Omental fat pad (tissue), 3 donors: ENCODE measurements at regions not wholly inside any gene's neighbourhood (a gene's known extent, or its start where the extent isn't known, plus 50 kb on each side); places are given as distances from the start of the nearest gene placed in this dataset.
"Not testable (repeated sequence)": the region's sequence is repeated elsewhere in the genome, so short reads cannot be mapped to it uniquely, and the experiment has no call there.

Experiments used
- ATAC-seq: fragments of 150-250 bp; one replicate; pipeline ENCODE4 v1.9.1; 2016; ENCODE audit warnings: mild to moderate bottlenecking, moderate library complexity; ENCODE audit not compliant: low FRiP score
- DNase-seq: peaks from one replicate; pipeline ENCODE4 v3.0.0-alpha.2; 2019; ENCODE audit warnings: low spot score
- TF ChIP-seq, protein P1 (sequence below), 3 donors: fragments of 450-650 bp; IDR thresholded peaks; one replicate each; pipeline ENCODE4 v1.5.1; 2016 to 2017; ENCODE audit warnings: antibody characterized with exemption in 3 of 3, mild to moderate bottlenecking in 3 of 3, moderate library complexity in 2 of 3

DNA sequence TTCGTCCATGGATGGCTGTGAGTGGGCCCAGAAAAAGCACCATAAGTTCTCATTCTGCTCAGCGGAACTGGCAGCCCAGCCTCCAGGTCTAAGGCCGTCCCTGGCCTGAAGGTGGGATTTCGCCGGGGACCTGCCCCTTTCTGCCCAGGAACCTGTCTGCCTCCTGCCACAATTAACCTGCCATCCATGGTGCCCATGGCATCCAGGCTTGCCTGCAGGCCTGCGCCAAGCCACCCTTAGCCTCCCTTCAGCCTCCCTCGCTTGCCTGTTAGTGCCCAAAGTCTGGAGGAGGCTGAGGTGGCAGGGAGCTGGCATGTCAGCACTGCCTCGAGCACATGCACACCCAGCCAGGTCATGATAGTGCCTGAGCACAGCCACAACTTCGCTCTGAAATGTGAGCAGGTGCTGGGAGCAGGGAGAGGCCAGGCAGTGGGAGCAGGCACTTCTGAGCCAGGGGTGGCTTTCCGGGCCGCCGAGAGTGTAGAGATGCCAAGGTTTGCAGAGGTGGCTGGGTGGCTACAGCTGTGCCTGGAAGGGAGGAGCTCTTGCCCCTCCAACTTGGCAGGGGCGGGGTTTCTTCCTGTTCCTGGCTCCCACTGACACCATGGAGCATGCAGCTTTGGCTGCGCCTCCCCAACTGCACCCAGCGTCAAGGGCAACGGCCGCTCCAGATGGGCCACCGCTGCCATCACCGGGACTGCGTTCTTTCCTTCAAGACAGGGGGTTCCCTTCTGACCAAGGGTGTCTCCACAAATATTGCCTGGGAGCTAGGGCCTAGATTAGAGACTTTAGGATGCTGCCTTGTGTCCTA lies 648.9 kb upstream of the VRK2 start:
- no peak for ATAC-seq
- no peak for DNase-seq
- TF ChIP-seq, protein P1, sequence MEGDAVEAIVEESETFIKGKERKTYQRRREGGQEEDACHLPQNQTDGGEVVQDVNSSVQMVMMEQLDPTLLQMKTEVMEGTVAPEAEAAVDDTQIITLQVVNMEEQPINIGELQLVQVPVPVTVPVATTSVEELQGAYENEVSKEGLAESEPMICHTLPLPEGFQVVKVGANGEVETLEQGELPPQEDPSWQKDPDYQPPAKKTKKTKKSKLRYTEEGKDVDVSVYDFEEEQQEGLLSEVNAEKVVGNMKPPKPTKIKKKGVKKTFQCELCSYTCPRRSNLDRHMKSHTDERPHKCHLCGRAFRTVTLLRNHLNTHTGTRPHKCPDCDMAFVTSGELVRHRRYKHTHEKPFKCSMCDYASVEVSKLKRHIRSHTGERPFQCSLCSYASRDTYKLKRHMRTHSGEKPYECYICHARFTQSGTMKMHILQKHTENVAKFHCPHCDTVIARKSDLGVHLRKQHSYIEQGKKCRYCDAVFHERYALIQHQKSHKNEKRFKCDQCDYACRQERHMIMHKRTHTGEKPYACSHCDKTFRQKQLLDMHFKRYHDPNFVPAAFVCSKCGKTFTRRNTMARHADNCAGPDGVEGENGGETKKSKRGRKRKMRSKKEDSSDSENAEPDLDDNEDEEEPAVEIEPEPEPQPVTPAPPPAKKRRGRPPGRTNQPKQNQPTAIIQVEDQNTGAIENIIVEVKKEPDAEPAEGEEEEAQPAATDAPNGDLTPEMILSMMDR (IDR thresholded peaks at IDR 0.05): no peak

DNA sequence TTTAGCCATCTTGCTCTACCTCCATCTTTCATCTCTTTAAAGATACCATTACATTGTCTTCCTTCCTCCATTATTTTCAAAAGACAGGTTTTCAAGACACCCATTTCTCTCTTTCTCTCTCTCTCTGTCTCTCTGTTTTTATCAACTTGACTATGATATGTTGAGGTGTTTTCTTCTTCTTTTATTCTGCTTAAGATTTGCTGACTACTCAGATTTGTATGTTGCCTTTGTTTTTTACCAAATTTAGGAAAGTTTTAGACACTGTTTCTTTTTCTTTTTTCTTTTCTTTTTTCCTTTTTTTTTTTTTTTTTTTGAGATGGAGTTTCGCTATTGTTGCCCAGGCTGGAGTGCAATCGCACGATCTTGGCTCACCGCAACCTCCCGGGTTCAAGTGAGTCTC lies 647.5 kb upstream of the VRK2 start:
- ATAC-seq (no peak), DNase-seq (no peak)
- TF ChIP-seq, protein P1 (IDR thresholded peaks at IDR 0.05): no peak

DNA sequence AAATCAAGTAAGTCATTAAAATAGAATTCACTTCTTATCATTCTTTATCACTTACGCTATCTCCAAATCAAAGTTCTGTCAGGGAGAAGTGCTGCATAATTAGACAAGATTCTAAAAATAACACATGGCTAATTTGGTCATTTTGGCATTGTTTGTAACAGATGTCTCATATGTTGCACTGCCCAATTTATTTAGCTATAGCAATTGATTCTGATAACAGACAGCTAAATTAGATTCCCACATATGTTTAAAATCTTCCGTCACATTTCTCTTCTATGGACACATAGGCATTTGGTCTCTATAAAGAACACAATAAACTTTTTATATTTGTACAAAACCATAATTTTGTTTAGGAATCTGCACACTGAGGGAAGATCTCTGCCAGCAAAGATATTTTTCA lies 644.5 kb upstream of the VRK2 start:
- ATAC-seq (no peak), DNase-seq (no peak)
- TF ChIP-seq, protein P1 (IDR thresholded peaks at IDR 0.05): no peak

GRCh38 chr2:57402755-57403154 lies 643.9 kb upstream of the VRK2 start:
- TF ChIP-seq, protein P1 (IDR thresholded peaks at IDR 0.05): no peak
- no peak for ATAC-seq

GRCh38 chr2:57407772-57408201 lies 638.8 kb upstream of the VRK2 start:
- TF ChIP-seq, protein P1 (IDR thresholded peaks at IDR 0.05): no peak
- no peak for ATAC-seq
- no peak for DNase-seq

More at GRCh38 chr2:57402755-57403154, 643.9 kb upstream of the VRK2 start:
- DNase-seq: no peak

- ATAC-seq: no peak
- TF ChIP-seq, protein P1 (IDR thresholded peaks at IDR 0.05): no peak
- DNase-seq: no peak
Measured at GRCh38 chr2:57408587-57408986, 638.0 kb upstream of the VRK2 start.

GRCh38 chr2:57417007-57417406 lies 629.6 kb upstream of the VRK2 start:
- TF ChIP-seq, protein P1 (IDR thresholded peaks at IDR 0.05): no peak
- no peak for DNase-seq
- no peak for ATAC-seq

- not testable (repeated sequence) for DNase-seq
Measured at GRCh38 chr2:57418859-57419346, 627.7 kb upstream of the VRK2 start.

More at GRCh38 chr2:57418859-57419346, 627.7 kb upstream of the VRK2 start:
- not testable (repeated sequence) for ATAC-seq
